C4-2B (cell line): ENCODE measurements at regions not wholly inside any gene's neighbourhood (a gene's known extent, or its start where the extent isn't known, plus 50 kb on each side); places are given as distances from the start of the nearest gene placed in this dataset.
"Not testable (repeated sequence)": the region's sequence is repeated elsewhere in the genome, so short reads cannot be mapped to it uniquely, and the experiment has no call there.

Experiments used
- H3K27ac ChIP-seq: fragments of 450-650 bp; 2 replicates; pipeline ENCODE4 v1.5.1; 2017
- ZFX ChIP-seq: fragments of 450-650 bp; IDR thresholded peaks from 2 replicates; pipeline ENCODE4 v1.6.1; 2017
- TF ChIP-seq, protein P1 (sequence below): fragments of 450-650 bp; conservative IDR thresholded peaks from 2 replicates; pipeline ENCODE4 v1.5.1; 2017; ENCODE audit warnings: mild to moderate bottlenecking

DNA sequence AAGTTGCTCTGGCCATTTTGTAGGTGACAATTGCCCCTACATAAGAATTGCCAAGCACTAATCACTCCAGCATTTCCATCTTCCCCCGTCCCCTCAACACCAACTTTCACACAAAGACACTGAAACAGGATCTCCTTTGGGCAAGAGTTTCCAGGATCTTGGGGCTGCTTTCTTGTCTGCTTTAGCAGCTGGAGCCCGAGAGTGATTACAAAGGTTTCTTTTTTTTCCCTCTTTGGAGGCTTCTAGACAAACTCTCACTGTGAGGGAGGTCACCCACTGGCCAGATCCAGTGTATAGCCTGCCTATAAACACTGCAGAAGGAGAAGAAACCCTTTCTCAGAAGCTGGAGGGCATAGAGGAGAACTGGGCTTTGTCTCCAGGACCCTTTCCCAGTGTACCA is 92.5 kb downstream of the APIP start:
- H3K27ac ChIP-seq = no peak overlapping the region; the same call in 1 of the 2 replicates
- TF ChIP-seq ZFX = no peak
- TF ChIP-seq, protein P1, sequence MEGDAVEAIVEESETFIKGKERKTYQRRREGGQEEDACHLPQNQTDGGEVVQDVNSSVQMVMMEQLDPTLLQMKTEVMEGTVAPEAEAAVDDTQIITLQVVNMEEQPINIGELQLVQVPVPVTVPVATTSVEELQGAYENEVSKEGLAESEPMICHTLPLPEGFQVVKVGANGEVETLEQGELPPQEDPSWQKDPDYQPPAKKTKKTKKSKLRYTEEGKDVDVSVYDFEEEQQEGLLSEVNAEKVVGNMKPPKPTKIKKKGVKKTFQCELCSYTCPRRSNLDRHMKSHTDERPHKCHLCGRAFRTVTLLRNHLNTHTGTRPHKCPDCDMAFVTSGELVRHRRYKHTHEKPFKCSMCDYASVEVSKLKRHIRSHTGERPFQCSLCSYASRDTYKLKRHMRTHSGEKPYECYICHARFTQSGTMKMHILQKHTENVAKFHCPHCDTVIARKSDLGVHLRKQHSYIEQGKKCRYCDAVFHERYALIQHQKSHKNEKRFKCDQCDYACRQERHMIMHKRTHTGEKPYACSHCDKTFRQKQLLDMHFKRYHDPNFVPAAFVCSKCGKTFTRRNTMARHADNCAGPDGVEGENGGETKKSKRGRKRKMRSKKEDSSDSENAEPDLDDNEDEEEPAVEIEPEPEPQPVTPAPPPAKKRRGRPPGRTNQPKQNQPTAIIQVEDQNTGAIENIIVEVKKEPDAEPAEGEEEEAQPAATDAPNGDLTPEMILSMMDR = no peak

DNA sequence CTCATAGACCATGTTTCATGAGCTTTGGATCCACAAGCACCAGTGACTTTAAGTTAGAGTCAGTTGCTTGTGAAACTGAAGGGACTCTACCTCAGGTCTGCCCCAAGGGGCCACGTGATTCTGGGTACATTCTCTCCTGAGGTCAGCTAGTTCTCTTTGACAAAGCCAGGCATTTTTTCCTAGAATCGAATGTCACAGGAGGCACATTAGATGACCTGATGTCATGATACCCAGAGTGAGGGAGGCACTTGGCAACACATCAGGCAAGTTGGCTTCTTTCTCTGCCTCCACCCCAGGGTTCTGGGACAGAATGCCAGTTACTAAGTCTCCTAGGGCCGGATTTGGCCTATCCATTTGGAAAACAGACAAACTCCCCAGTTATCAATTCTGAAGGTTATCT is 93.0 kb downstream of the APIP start:
- H3K27ac ChIP-seq = no peak overlapping the region; the same call in 1 of the 2 replicates
- TF ChIP-seq, protein P1 = no peak
- no peak for TF ChIP-seq ZFX

DNA sequence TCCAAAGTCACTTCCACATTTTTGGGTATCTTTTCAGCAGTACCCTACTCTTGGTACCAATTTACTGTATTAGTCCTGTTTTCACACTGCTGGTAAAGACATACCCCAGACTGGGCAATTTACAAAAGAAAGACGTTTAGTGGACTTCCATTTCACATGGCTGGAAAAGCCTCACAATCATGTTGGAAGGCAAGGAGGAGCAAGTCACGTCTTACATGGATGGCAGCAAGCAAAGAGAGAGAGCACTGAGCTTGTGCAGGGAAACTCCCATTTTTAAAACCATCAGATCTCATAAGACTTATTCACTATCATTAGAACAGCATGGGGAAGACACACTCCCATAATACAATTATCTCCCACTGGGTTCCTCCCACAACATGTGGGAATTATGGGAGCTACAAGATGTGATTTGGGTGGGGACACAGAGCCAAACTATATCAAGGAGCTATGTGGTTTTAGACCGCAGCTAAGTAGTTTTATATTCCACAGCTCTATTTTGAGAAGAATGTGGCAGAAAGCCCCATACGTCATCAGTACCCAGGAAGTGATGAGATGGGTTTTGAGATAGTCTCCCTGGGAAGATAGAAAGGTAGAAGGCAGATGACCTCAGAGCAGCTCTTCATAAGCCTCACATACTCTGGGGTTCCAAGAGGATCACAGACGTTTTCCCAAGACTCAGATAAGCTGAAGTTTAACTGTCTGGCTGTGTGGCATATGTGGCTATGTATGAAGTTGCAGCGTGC is 96.3 kb downstream of the APIP start:
- H3K27ac ChIP-seq = no peak overlapping the region
- TF ChIP-seq, protein P1 = no peak
- no peak for TF ChIP-seq ZFX

GRCh38 chr11:34817812-34818211 is 98.4 kb downstream of the APIP start:
- H3K27ac ChIP-seq = not testable (repeated sequence)

- H3K27ac ChIP-seq = no peak overlapping the region
- TF ChIP-seq, protein P1 = no peak
- TF ChIP-seq ZFX = no peak
Measured at GRCh38 chr11:34816698-34817213, 99.4 kb downstream of the APIP start.

DNA sequence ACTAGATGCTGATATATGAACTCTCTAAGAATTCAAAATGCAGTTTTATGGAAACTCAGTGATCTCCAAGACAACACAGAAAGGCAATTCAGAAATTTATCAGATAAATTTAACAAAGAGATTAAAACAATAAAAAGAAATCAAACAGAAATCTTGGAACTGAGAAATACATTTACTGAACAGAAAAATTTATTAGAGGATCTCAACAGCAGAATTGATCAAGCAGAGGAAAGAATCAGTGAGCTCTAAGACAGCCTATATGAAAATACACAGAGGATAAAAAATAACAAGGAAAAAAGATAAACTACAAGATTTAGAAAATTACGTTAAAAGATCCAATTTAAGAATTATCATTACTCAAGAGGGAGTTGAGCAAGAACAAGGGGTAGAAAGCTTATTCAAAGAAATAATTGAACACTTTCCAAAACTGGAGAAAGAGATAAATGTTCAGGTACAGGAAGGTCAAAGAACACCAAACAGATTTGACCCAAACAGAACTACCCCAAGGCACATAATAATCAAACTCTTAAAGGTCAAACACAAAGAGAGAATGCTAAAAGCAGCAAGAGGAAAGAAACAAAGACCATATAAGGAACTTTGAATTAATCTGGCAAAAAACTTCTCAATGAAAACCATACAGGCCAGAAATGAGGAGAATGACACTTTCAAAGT is 103.1 kb downstream of the APIP start:
- H3K27ac ChIP-seq = no peak overlapping the region
- TF ChIP-seq, protein P1 = no peak
- TF ChIP-seq ZFX = no peak

- TF ChIP-seq ZFX = no peak
- TF ChIP-seq, protein P1 = no peak
- H3K27ac ChIP-seq = no peak overlapping the region
Measured at GRCh38 chr11:34811858-34812257, 104.3 kb downstream of the APIP start.
